ENCODE measurements at regions not wholly inside any gene's neighbourhood (a gene's known extent, or its start where the extent isn't known, plus 50 kb on each side); places are given as distances from the start of the nearest gene placed in this dataset.

DNA sequence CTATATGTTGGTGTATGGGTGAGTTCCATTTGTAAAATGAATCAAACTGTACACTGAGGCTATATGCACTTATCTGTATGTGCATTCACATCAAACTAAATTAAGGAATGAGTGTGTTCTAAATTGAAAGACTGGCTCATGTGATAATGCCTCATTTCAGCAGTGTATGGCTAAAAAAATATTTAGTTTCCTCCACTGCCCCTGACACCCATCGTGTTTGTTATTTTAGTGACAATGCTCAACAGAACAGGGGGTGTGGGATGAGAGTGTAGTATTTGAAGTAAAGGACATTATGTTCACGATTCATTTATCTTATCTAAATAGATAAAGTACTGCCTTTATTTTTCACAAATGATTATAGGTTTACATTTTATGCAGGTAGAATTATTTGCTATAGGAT is 301.1 kb upstream of the ARPP21 start:
- Histone ChIP-seq H3K27ac (no peak overlapping the region), H3K4me3 (ENCODE audit: low read depth, low read length) (no peak overlapping the region), H3K36me3 (replicated peaks) (no peaks in the 10 kb centered on the region), H3K27me3 (replicated peaks) (no peaks in the 10 kb centered on the region)
- in situ Hi-C loops (cut with HindIII; ENCODE audit: low pct_ligation_motif_present, low sequenced_read_pairs) = no loop called here
- DNase-seq = peak; percentile 33
- TF ChIP-seq, protein P1, sequence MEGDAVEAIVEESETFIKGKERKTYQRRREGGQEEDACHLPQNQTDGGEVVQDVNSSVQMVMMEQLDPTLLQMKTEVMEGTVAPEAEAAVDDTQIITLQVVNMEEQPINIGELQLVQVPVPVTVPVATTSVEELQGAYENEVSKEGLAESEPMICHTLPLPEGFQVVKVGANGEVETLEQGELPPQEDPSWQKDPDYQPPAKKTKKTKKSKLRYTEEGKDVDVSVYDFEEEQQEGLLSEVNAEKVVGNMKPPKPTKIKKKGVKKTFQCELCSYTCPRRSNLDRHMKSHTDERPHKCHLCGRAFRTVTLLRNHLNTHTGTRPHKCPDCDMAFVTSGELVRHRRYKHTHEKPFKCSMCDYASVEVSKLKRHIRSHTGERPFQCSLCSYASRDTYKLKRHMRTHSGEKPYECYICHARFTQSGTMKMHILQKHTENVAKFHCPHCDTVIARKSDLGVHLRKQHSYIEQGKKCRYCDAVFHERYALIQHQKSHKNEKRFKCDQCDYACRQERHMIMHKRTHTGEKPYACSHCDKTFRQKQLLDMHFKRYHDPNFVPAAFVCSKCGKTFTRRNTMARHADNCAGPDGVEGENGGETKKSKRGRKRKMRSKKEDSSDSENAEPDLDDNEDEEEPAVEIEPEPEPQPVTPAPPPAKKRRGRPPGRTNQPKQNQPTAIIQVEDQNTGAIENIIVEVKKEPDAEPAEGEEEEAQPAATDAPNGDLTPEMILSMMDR (IDR thresholded peaks at IDR 0.05; ENCODE audit: low read depth, low read length, missing control alignments) = no peak

DNA sequence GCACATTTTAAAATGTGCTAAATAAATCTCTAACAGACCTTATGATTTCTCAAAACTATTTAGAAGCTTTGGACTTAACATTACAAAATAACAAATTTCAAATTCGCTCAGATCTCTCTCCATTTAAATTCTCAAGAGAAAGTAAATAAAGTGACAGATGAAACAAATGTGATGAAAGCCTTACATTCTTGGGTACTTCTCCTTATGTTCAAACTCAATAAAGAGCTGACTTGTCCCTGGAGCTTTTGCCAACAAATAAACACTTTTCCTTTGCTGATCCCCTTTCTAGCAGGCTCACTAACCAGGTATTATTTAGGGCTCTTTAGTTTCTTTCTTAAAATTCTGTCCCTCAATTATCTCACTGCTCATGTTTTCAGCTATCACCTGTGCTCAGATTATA is 259.1 kb upstream of the ARPP21 start:
- H3K4me3 ChIP-seq (ENCODE audit: low read depth, low read length) = no peak overlapping the region
- in situ Hi-C loops (cut with HindIII; ENCODE audit: low pct_ligation_motif_present, low sequenced_read_pairs) = no loop called here
- no peak overlapping the region for H3K27ac ChIP-seq
- no peaks in the 10 kb centered on the region for H3K27me3 ChIP-seq (replicated peaks)
- H3K36me3 ChIP-seq (replicated peaks) = no peaks in the 10 kb centered on the region
- TF ChIP-seq, protein P1 (IDR thresholded peaks at IDR 0.05; ENCODE audit: low read depth, low read length, missing control alignments) = no peak
- no peak for DNase-seq

DNA sequence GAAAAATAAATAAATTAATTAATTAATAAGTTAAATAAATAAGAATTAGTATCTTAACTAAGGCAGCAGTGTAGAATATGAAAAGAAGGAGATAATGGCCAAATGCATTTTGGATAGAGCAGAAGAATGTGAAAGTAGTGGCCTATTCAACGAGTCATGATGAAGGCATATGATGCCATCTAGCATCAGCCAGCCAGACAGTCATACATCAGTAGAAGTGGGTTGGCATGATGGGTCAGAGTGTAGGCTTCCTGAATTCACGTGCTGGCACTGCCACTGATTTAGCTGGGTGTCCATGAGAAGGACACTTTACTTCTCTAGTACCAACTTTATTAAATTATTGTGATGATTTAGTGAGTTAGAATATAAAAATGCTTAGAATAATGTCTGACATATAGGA is 256.1 kb upstream of the ARPP21 start:
- DNase-seq = no peak
- TF ChIP-seq, protein P1 (IDR thresholded peaks at IDR 0.05; ENCODE audit: low read depth, low read length, missing control alignments) = no peak
- no peak overlapping the region for H3K4me3 ChIP-seq (ENCODE audit: low read depth, low read length)
- H3K36me3 ChIP-seq (replicated peaks) = no peaks in the 10 kb centered on the region
- no peak overlapping the region for H3K27ac ChIP-seq
- H3K27me3 ChIP-seq (replicated peaks) = no peaks in the 10 kb centered on the region
- in situ Hi-C loops (cut with HindIII; ENCODE audit: low pct_ligation_motif_present, low sequenced_read_pairs) = no loop called here

DNA sequence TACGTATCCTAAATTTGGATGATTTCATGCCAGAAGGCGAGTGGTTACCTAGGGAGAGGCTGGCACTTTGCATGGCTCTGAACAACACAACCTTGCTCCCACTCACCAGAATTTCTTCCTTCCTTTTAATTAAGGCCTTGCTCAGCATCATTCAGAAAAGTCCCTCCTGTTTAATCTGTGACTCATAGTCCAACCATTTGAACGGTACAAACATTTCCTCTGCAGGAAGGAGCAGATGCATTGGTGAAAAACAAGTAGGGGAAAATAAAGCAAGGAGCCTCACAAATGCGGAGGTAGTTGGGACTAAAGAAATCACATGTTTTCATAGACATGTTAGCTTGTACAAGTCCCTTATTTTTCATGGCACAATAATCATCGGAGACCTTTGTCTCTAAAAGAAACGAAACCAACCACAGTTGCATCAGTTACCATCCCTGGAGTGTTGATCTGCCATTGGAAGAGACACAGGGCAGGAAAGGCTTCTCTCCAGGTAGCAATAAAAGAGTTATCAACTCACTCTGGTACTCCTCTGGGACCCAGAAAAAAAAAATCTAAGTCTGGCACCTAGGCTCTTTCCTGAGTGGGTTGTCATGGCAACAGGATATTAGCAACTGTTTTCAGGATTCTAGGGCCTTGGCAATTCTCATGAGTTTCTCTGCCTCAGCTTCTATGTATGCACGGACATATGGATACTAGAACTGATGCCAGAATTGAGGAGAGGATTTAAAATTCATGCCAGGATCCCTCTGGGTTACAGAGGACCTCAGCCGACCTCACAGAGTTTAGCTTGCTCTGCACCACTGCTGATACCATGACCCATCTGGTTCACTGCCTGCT is 255.4 kb upstream of the ARPP21 start:
- no peaks in the 10 kb centered on the region for H3K27me3 ChIP-seq (replicated peaks)
- H3K4me3 ChIP-seq (ENCODE audit: low read depth, low read length) = no peak overlapping the region
- in situ Hi-C loops (cut with HindIII; ENCODE audit: low pct_ligation_motif_present, low sequenced_read_pairs) = no loop called here
- H3K36me3 ChIP-seq (replicated peaks) = no peaks in the 10 kb centered on the region
- H3K27ac ChIP-seq = peak overlapping the region; percentile 39
- TF ChIP-seq, protein P1 (IDR thresholded peaks at IDR 0.05; ENCODE audit: low read depth, low read length, missing control alignments) = no peak
- peak; percentile 52 for DNase-seq

DNA sequence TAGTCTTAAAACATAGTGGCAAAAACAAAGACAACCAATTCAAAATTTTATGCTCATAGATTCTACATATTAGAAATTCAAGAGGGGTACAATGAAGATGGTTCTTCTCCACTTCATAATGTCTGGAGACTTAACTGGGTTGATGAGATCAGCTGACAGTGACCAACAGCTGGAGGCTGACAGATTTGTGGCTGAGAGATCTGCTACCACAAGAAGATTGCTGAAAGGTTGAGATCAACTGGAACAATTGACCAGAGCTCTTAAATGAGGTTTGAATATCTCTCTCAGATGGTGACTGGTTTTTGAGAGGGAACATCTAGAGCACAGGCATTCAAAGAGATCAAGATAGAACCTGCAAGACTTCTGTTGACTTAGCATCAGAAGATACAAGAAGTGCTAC is 254.1 kb upstream of the ARPP21 start:
- H3K27ac ChIP-seq = no peak overlapping the region
- H3K27me3 ChIP-seq (replicated peaks) = no peaks in the 10 kb centered on the region
- TF ChIP-seq, protein P1 (IDR thresholded peaks at IDR 0.05; ENCODE audit: low read depth, low read length, missing control alignments) = no peak
- H3K4me3 ChIP-seq (ENCODE audit: low read depth, low read length) = no peak overlapping the region
- no peaks in the 10 kb centered on the region for H3K36me3 ChIP-seq (replicated peaks)
- in situ Hi-C loops (cut with HindIII; ENCODE audit: low pct_ligation_motif_present, low sequenced_read_pairs) = no loop called here
- DNase-seq = no peak

GRCh38 chr3:35389907-35390306 is 249.4 kb upstream of the ARPP21 start:
- H3K4me3 ChIP-seq (ENCODE audit: low read depth, low read length) = no peak overlapping the region
- H3K36me3 ChIP-seq (replicated peaks) = no peaks in the 10 kb centered on the region
- TF ChIP-seq, protein P1 (IDR thresholded peaks at IDR 0.05; ENCODE audit: low read depth, low read length, missing control alignments) = no peak
- no peak for DNase-seq
- in situ Hi-C loops (cut with HindIII; ENCODE audit: low pct_ligation_motif_present, low sequenced_read_pairs) = no loop called here
- H3K27ac ChIP-seq = no peak overlapping the region
- no peaks in the 10 kb centered on the region for H3K27me3 ChIP-seq (replicated peaks)

All from brain microvascular endothelial cell (primary cell).